ENCODE measurements at regions not wholly inside any gene's neighbourhood (a gene's known extent, or its start where the extent isn't known, plus 50 kb on each side); places are given as distances from the start of the nearest gene placed in this dataset.

- no peak for DNase-seq
Observed at GRCh38 chr11:69545976-69546617, 64.6 kb downstream of the LINC01488 start.

- DNase-seq, result no peak
Observed at GRCh38 chr11:69546735-69547370, 65.4 kb downstream of the LINC01488 start.

- no peak for DNase-seq
Observed at GRCh38 chr11:69550846-69551245, 69.4 kb downstream of the LINC01488 start.

GRCh38 chr11:69551963-69552362 is 70.5 kb downstream of the LINC01488 start:
- no peak for DNase-seq

DNA sequence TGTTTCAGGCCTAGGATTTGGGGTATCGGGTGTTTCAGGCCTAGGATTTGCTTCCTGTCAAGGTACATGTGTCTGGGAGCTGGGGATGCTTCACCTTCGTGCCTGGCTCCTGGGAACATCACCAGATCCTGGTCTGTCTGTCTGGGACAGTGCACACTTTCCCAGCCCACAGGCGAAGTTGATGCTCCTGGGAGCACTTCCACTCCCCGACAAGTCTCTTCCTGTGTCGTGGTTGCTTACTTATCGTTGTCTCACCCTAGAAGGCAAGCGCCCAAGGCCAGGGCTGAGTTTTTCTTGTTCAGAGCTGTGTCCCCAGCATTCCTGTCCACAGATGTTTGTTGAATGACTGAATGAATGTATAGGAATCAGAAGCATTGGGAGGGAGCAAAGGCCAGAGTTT is 71.5 kb downstream of the LINC01488 start:
- no peak for DNase-seq

- no peak for DNase-seq
Observed at GRCh38 chr11:69553416-69554357, 72.2 kb downstream of the LINC01488 start.

- no peak for DNase-seq
Observed at GRCh38 chr11:69554849-69555248, 73.4 kb downstream of the LINC01488 start.

DNA sequence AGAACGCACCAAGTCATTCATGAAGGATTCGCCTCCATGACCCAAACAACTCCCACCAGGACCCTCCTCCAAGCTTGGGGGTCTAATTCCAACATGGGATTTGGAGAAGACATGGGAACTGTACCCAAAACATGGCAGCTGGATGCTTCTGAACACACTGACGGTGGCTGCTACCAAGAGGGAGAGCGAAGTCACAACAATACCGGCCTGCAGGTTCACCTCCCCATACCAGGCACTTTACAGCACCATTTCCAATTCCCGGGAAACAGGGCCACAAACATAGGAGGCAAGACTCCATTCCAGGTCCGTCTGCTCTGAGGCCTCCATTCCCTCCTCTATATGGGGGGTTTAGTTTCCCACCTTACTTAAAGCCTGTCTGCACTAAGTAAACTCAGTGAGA is 75.8 kb downstream of the LINC01488 start:
- no peak for DNase-seq

- peak; percentile 34 to 42 for DNase-seq
Observed at GRCh38 chr11:69558519-69558941, 77.1 kb downstream of the LINC01488 start.

DNA sequence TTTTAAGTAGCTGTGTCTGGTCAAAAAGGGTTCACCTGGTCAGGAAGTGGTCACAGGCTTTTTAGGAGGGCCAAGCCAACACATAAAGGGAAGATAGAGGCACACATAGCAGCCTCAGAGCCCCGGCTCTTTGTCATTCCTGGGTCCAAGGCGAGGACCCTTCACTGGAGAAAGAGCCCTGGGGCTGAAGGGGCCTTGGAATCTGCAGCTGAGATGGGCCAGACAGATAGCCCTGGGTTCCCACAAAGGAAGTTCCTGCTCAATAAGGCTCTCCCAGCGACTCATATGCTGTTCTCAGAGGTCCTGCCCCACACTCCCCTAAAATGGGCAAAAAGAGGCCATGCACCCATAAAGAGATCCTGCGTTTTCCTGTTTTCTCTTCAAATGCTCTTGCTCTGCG is 77.7 kb downstream of the LINC01488 start:
- no peak for DNase-seq

DNA sequence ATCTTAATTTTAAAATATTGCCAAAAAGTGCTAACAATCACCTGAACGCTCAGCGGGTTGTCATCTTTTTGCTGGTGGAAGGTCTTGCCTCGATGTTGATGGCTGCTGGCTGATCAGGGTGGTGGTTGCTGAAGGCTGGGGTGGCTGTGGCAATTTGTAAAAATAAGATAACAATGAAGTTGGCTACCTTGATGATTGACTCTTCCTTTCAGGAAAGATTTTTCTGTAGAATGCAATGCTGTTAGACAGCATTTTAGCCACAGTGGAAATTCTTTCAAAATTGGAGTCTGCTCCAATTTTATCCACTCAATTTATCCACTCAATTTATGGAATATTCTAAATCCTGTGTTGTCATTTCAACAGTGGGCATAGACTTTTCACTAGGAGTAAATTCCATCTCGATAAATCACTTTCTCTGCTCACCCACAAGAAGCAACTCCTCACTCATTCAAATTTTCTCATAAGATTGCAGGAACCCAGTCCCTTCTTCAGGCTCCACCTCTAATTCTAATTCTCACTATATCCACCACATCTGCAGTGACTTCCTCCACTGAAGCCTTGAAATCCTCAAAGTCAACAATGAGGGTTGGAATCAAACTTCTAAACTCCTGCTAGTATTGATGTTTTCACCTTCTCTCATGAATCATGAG is 78.8 kb downstream of the LINC01488 start:
- DNase-seq, result no peak

- no peak for DNase-seq
Observed at GRCh38 chr11:69562302-69562701, 78.7 kb upstream of the CCND1 start.

DNA sequence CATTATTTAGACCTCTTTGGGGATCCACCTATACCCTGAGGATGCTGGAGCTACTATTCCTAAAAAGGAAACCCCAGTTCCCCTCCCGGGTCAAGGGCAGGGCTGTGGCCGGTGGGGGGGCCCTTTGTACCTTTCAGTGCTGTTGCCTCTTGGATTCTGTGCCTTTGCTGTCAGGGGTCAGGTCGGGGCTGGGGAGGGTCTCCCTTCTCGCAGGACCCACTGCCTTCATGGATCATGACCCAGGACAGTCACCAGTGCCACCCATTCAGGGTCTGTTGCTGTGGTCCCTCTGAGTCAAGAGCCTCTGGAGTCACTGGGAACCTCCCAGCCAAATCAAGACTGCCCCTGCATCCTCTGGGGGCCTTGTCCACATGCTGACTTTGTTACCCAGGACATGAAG is 78.1 kb upstream of the CCND1 start:
- no peak for DNase-seq

GRCh38 chr11:69563306-69563705 is 77.7 kb upstream of the CCND1 start:
- no peak for DNase-seq

GRCh38 chr11:69563946-69564775 is 76.8 kb upstream of the CCND1 start:
- no peak for DNase-seq

GRCh38 chr11:69566001-69566400 is 75.0 kb upstream of the CCND1 start:
- DNase-seq, result no peak

DNA sequence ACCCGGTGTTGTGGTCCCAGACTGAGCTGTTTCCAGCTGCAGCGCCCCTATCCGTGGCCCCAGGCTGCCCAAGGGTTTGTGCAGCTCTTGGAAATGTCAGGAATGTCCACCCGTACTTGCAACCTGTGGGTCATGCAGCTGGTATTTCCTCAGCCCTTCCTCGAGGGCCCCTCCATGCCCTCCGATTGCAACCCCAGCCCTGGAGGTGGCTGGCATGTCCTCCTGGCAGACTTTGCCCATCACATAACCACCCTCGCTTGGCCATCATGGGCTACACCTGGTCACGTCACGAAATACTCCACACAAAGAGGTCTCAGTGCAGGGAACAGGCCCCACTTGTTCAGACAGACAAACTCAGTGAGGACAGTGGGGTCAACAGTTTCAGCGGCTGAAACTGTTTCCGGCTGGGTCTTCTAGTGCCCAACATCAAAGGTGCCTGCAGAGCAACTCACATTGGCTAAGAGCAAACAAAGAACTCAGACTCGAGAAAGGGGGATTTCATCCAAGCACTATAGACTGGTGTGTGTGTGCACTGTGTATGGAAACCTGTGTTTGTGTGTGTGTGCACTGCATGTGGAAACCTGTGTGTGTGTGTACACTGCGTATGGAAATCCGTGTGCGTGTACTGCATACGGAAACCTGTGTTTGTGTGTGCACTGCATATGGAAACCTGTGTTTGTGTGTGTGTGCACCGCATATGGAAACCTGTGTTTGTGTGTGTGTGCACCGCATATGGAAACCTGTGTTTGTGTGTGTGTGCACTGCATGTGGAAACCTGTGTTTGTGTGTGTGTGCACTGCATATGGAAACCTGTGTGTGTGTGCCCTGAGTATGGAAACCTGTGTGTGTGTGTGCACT is 72.8 kb upstream of the CCND1 start:
- DNase-seq, result no peak

- DNase-seq, result no peak
Observed at GRCh38 chr11:69568809-69569097, 72.2 kb upstream of the CCND1 start.

DNA sequence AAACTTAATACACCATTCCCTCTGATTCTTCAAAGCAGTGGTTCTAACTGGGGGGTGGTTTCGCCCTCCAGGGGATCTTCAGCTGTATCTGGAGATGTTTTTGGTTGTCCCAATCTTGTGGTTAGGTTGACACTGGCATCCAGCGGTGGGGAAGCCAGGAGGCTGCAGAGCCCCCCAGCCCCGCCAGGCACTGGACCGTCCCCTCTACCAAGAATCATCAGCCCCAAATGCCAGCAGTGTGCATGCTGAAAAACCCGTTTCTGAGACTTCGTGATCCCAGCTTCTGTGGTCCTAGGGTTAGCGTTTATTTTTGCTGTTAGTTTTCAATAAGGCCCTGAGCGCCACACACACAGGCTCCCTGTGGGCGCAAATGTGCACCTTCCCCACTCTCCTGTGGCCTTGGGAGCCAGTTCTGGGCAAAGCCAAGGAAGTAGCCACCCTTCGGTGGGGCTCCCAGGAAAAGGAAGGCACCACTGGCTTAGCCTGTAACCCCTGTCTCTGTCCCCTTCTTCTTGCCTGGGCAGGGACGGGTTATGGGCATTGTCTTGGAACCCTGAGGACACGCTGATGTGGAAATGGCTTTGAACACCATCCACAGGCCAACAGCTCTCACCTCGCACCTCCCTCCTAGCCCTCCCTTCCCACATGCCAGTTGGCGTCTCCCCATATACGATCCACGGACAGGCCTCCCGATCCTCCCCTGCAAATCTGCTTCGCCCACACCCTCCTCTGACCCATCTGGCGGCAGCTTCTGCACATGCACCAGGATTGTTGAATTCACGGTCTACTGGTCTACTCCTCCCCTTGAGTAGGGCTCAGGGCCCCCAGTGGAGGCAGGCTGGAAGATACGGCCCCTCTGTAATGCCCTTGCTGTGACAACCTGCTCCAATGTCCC is 71.4 kb upstream of the CCND1 start:
- no peak for DNase-seq

- DNase-seq, result no peak
Observed at GRCh38 chr11:69572233-69572860, 68.6 kb upstream of the CCND1 start.

All from CD4-positive, alpha-beta T cell treated with Interleukin-1 beta for 1 hour (primary cell).